ENCODE measurements at regions not wholly inside any gene's neighbourhood (a gene's known extent, or its start where the extent isn't known, plus 50 kb on each side); places are given as distances from the start of the nearest gene placed in this dataset.

GRCh38 chr11:122521626-122522025, 133.9 kb upstream of the UBASH3B start:
- DNase-seq = no peak

- DNase-seq = no peak
These were observed 137.8 kb upstream of the UBASH3B start for GRCh38 chr11:122517403-122518379.

GRCh38 chr11:122516686-122517085, 138.8 kb upstream of the UBASH3B start:
- DNase-seq = no peak

GRCh38 chr11:122513997-122514396, 141.5 kb upstream of the UBASH3B start:
- DNase-seq = no peak

GRCh38 chr11:122513328-122513727, 142.2 kb upstream of the UBASH3B start:
- DNase-seq = no peak

- DNase-seq = no peak
These were observed 142.8 kb upstream of the UBASH3B start for GRCh38 chr11:122512688-122513087.

GRCh38 chr11:122509899-122510298, 145.6 kb upstream of the UBASH3B start:
- DNase-seq = no peak

- DNase-seq = no peak
These were observed 146.4 kb upstream of the UBASH3B start for GRCh38 chr11:122509091-122509490.

- DNase-seq = peak; percentile 15
These were observed 150.1 kb upstream of the UBASH3B start for GRCh38 chr11:122505304-122506006.

GRCh38 chr11:122494221-122494620, 161.3 kb upstream of the UBASH3B start:
- DNase-seq = no peak

GRCh38 chr11:122491509-122491908, 164.0 kb upstream of the UBASH3B start:
- DNase-seq = no peak

- no peak for DNase-seq
These were observed 166.4 kb upstream of the UBASH3B start for GRCh38 chr11:122488892-122489706.

GRCh38 chr11:122487669-122488068, 167.9 kb upstream of the UBASH3B start:
- no peak for DNase-seq

GRCh38 chr11:122486793-122487495, 168.6 kb upstream of the UBASH3B start:
- DNase-seq = no peak

- no peak for DNase-seq
These were observed 176.5 kb upstream of the UBASH3B start for GRCh38 chr11:122478986-122479385.

- DNase-seq = no peak
These were observed 186.6 kb upstream of the UBASH3B start for GRCh38 chr11:122468965-122469364.

- no peak for DNase-seq
These were observed 192.0 kb upstream of the UBASH3B start for GRCh38 chr11:122463530-122463929.

GRCh38 chr11:122459064-122459463, 196.5 kb upstream of the UBASH3B start:
- DNase-seq = no peak

- no peak for DNase-seq
These were observed 201.9 kb upstream of the UBASH3B start for GRCh38 chr11:122453586-122453985.

- no peak for DNase-seq
These were observed 203.6 kb upstream of the UBASH3B start for GRCh38 chr11:122451911-122452310.

GRCh38 chr11:122441666-122442035, 213.9 kb upstream of the UBASH3B start:
- DNase-seq = no peak

Data from activated CD4-positive, alpha-beta T cell treated with anti-CD3 and anti-CD28 coated beads for 1 hour (primary cell).